HG02642 (cell line): ENCODE measurements at regions not wholly inside any gene's neighbourhood (a gene's known extent, or its start where the extent isn't known, plus 50 kb on each side); places are given as distances from the start of the nearest gene placed in this dataset.

Experiments used
- ATAC-seq: cut with Tn5 transposase; IDR thresholded peaks from one replicate; pipeline ENCODE4 v1.9.1; 2021; ENCODE audit warnings: mild to moderate bottlenecking; ENCODE audit not compliant: unreplicated experiment, poor library complexity

GRCh38 chr2:149650006-149650405, 62.4 kb upstream of the MMADHC start:
- ATAC-seq, result no peak

- ATAC-seq, result no peak
Measured at GRCh38 chr2:149648282-149649030, 60.9 kb upstream of the MMADHC start.

GRCh38 chr2:149645391-149645790, 57.8 kb upstream of the MMADHC start:
- ATAC-seq, result no peak
